Astrocyte (in vitro differentiated cells and primary cell): ENCODE measurements at regions not wholly inside any gene's neighbourhood (a gene's known extent, or its start where the extent isn't known, plus 50 kb on each side); places are given as distances from the start of the nearest gene placed in this dataset.

ENCODE experiments used
- DNase-seq: peaks from one replicate; pipeline ENCODE4 v3.0.0-alpha.2; 2010; ENCODE audit warnings: low read depth
- FAIRE-seq: peaks from 2 replicates; lab custom pipeline; 2011; peaks lifted over from hg19 to GRCh38; lab: Jason Lieb, UNC
- H2AFZ ChIP-seq: 2 replicates; pipeline ENCODE4 v1.6.0; 2012; ENCODE audit warnings: low read depth, low read length, inconsistent platforms
- H3K27ac ChIP-seq: 2 replicates; pipeline ENCODE4 v1.5.1; 2011; ENCODE audit warnings: low read depth, low read length, inconsistent platforms
- H3K27me3 ChIP-seq: 2 replicates; pipeline ENCODE4 v1.6.0; 2011; ENCODE audit warnings: low read length, inconsistent platforms; ENCODE audit not compliant: insufficient read depth
- H3K36me3 ChIP-seq: 2 replicates; pipeline ENCODE4 v1.5.1; 2011; ENCODE audit warnings: low read length, inconsistent platforms; ENCODE audit not compliant: insufficient read depth
- H3K4me1 ChIP-seq: 2 replicates; pipeline ENCODE4 v1.5.1; 2011; ENCODE audit warnings: low read length, inconsistent platforms; ENCODE audit not compliant: insufficient read depth
- H3K4me2 ChIP-seq: 2 replicates; pipeline ENCODE4 v1.6.0; 2012; ENCODE audit warnings: low read length, inconsistent platforms
- H3K4me3 ChIP-seq: 2 replicates; pipeline ENCODE4 v1.5.1; 2011; ENCODE audit warnings: low read depth, mild to moderate bottlenecking, low read length, inconsistent platforms; ENCODE audit not compliant: insufficient read depth
- H3K79me2 ChIP-seq: 2 replicates; pipeline ENCODE4 v1.6.0; 2012; ENCODE audit warnings: mild to moderate bottlenecking, low read length, inconsistent platforms; ENCODE audit not compliant: insufficient read depth
- H3K9ac ChIP-seq: 2 replicates; pipeline ENCODE4 v1.6.0; 2012; ENCODE audit warnings: mild to moderate bottlenecking, low read length, inconsistent platforms
- H3K9me3 ChIP-seq: 2 replicates; pipeline ENCODE4 v1.5.1; 2012; ENCODE audit warnings: low read depth, mild to moderate bottlenecking, low read length, inconsistent platforms; ENCODE audit not compliant: insufficient read depth
- H4K20me1 ChIP-seq: 2 replicates; pipeline ENCODE4 v1.6.0; 2012; ENCODE audit warnings: low read length, inconsistent platforms; ENCODE audit not compliant: insufficient read depth
- H3K27ac Mint-ChIP-seq: one replicate; pipeline ENCODE4 v1.8.0; 2021; ENCODE audit warnings: mild to moderate bottlenecking, mixed read lengths; ENCODE audit not compliant: unreplicated experiment
- H3K27me3 Mint-ChIP-seq: one replicate; pipeline ENCODE4 v1.8.0; 2021; ENCODE audit warnings: low read depth, mixed read lengths; ENCODE audit not compliant: unreplicated experiment
- H3K36me3 Mint-ChIP-seq: one replicate; pipeline ENCODE4 v1.8.0; 2021; ENCODE audit warnings: low read depth, mixed read lengths; ENCODE audit not compliant: unreplicated experiment
- H3K4me1 Mint-ChIP-seq: one replicate; pipeline ENCODE4 v1.8.0; 2021; ENCODE audit warnings: low read depth, mixed read lengths; ENCODE audit not compliant: unreplicated experiment
- H3K4me3 Mint-ChIP-seq: one replicate; pipeline ENCODE4 v1.8.0; 2021; ENCODE audit warnings: mild to moderate bottlenecking, moderate library complexity, mixed read lengths; ENCODE audit not compliant: unreplicated experiment
- H3K9me3 Mint-ChIP-seq: one replicate; pipeline ENCODE4 v1.8.0; 2021; ENCODE audit warnings: mild to moderate bottlenecking, mixed read lengths; ENCODE audit not compliant: unreplicated experiment
- CTCF ChIP-seq: IDR thresholded peaks from 2 replicates; pipeline ENCODE4 v1.5.1; 2011; ENCODE audit warnings: low read depth, mild to moderate bottlenecking, inconsistent platforms, low read length, moderate library complexity; ENCODE audit not compliant: insufficient read depth
- EZH2 ChIP-seq: IDR thresholded peaks from 2 replicates; pipeline ENCODE4 v1.6.1; 2012; ENCODE audit warnings: mild to moderate bottlenecking, low read length, inconsistent platforms; ENCODE audit not compliant: insufficient read depth

GRCh38 chr4:71691416-71692073, 92.3 kb downstream of the GC start:
- no peak for DNase-seq
- Histone ChIP-seq H3K36me3 (no peaks in the 10 kb centered on the region), H3K4me2 (no peak overlapping the region), H3K27ac (no peak overlapping the region), H3K4me3 (no peak overlapping the region), H3K9ac (no peak overlapping the region), H3K4me1 (no peaks in the 10 kb centered on the region), H3K79me2 (no peaks in the 10 kb centered on the region), H2AFZ (no peak overlapping the region), H4K20me1 (no peaks in the 10 kb centered on the region), H3K27me3 (no peaks in the 10 kb centered on the region), H3K9me3 (no peaks in the 10 kb centered on the region)
- Mint-ChIP-seq H3K4me3 (no peak overlapping the region), H3K4me1 (peaks cover 5% of the 10 kb centered on the region), H3K36me3 (no peaks in the 10 kb centered on the region), H3K9me3 (no peaks in the 10 kb centered on the region), H3K27ac (no peak overlapping the region), H3K27me3 (no peaks in the 10 kb centered on the region)
- no peak for FAIRE-seq
- TF ChIP-seq EZH2: no peak
- no peak for TF ChIP-seq CTCF

GRCh38 chr4:71689822-71690221, 94.1 kb downstream of the GC start:
- no peaks in the 10 kb centered on the region for H3K9me3 ChIP-seq
- Mint-ChIP-seq H3K27me3 (no peaks in the 10 kb centered on the region), H3K36me3 (no peaks in the 10 kb centered on the region), H3K27ac (no peak overlapping the region), H3K4me1 (peaks cover 5% of the 10 kb centered on the region), H3K9me3 (no peaks in the 10 kb centered on the region), H3K4me3 (no peak overlapping the region)
- FAIRE-seq: no peak
- H3K4me2 ChIP-seq: peak overlapping the region; percentile 10
- H3K79me2 ChIP-seq: no peaks in the 10 kb centered on the region
- H3K36me3 ChIP-seq: no peaks in the 10 kb centered on the region
- H3K4me1 ChIP-seq: no peaks in the 10 kb centered on the region
- H3K9ac ChIP-seq: no peak overlapping the region
- no peak overlapping the region for H2AFZ ChIP-seq
- no peak overlapping the region for H3K27ac ChIP-seq
- peak; percentile 42 for DNase-seq
- TF ChIP-seq EZH2 (no peak), CTCF (no peak)
- no peaks in the 10 kb centered on the region for H3K27me3 ChIP-seq
- no peak overlapping the region for H3K4me3 ChIP-seq
- no peaks in the 10 kb centered on the region for H4K20me1 ChIP-seq

- no peak overlapping the region for H3K27ac Mint-ChIP-seq
- H3K79me2 ChIP-seq: no peaks in the 10 kb centered on the region
- H3K9me3 ChIP-seq: no peaks in the 10 kb centered on the region
- H3K9ac ChIP-seq: no peak overlapping the region
- no peak overlapping the region for H3K4me2 ChIP-seq
- H3K4me1 Mint-ChIP-seq: peaks cover 5% of the 10 kb centered on the region
- H3K36me3 Mint-ChIP-seq: no peaks in the 10 kb centered on the region
- H3K4me3 Mint-ChIP-seq: no peak overlapping the region
- FAIRE-seq: no peak
- no peak overlapping the region for H3K27ac ChIP-seq
- TF ChIP-seq EZH2 (no peak), CTCF (no peak)
- no peak overlapping the region for H3K4me3 ChIP-seq
- H2AFZ ChIP-seq: no peak overlapping the region
- H4K20me1 ChIP-seq: no peaks in the 10 kb centered on the region
- H3K27me3 ChIP-seq: no peaks in the 10 kb centered on the region
- H3K4me1 ChIP-seq: no peaks in the 10 kb centered on the region
- H3K27me3 Mint-ChIP-seq: no peaks in the 10 kb centered on the region
- H3K36me3 ChIP-seq: no peaks in the 10 kb centered on the region
- DNase-seq: peak; percentile 40
- no peaks in the 10 kb centered on the region for H3K9me3 Mint-ChIP-seq
Observed at GRCh38 chr4:71687056-71687455, 96.8 kb downstream of the GC start.
